ENCODE measurements at regions not wholly inside any gene's neighbourhood (a gene's known extent, or its start where the extent isn't known, plus 50 kb on each side); places are given as distances from the start of the nearest gene placed in this dataset.

- no peak for DNase-seq
Measured at GRCh38 chr9:107933516-107933915, 443.9 kb upstream of the KLF4 start.

- DNase-seq, result no peak
Measured at GRCh38 chr9:107933097-107933496, 443.5 kb upstream of the KLF4 start.

GRCh38 chr9:107932601-107933000, 443.0 kb upstream of the KLF4 start:
- no peak for DNase-seq

- DNase-seq, result no peak
Measured at GRCh38 chr9:107932046-107932445, 442.5 kb upstream of the KLF4 start.

GRCh38 chr9:107931071-107931715, 441.6 kb upstream of the KLF4 start:
- DNase-seq, result no peak

- DNase-seq, result no peak
Measured at GRCh38 chr9:107929443-107929842, 439.9 kb upstream of the KLF4 start.

- no peak for DNase-seq
Measured at GRCh38 chr9:107928701-107929371, 439.3 kb upstream of the KLF4 start.

- no peak for DNase-seq
Measured at GRCh38 chr9:107927276-107927675, 437.7 kb upstream of the KLF4 start.

GRCh38 chr9:107925749-107926297, 436.3 kb upstream of the KLF4 start:
- DNase-seq, result no peak

GRCh38 chr9:107922260-107922659, 432.7 kb upstream of the KLF4 start:
- DNase-seq, result no peak

- DNase-seq, result no peak
Measured at GRCh38 chr9:107919263-107919662, 429.7 kb upstream of the KLF4 start.

- no peak for DNase-seq
Measured at GRCh38 chr9:107918749-107919148, 429.2 kb upstream of the KLF4 start.

GRCh38 chr9:107914151-107914550, 424.6 kb upstream of the KLF4 start:
- DNase-seq, result no peak

- DNase-seq, result no peak
Measured at GRCh38 chr9:107907715-107908114, 418.1 kb upstream of the KLF4 start.

- no peak for DNase-seq
Measured at GRCh38 chr9:107907255-107907654, 417.7 kb upstream of the KLF4 start.

GRCh38 chr9:107906074-107906473, 416.5 kb upstream of the KLF4 start:
- no peak for DNase-seq

GRCh38 chr9:107905308-107906020, 415.9 kb upstream of the KLF4 start:
- DNase-seq, result no peak

- no peak for DNase-seq
Measured at GRCh38 chr9:107899961-107900330, 410.4 kb upstream of the KLF4 start.

- no peak for DNase-seq
Measured at GRCh38 chr9:107898761-107899160, 409.2 kb upstream of the KLF4 start.

GRCh38 chr9:107896544-107896943, 407.0 kb upstream of the KLF4 start:
- DNase-seq, result no peak

GRCh38 chr9:107895501-107896001, 406.0 kb upstream of the KLF4 start:
- DNase-seq, result no peak

GRCh38 chr9:107894572-107895261, 405.1 kb upstream of the KLF4 start:
- DNase-seq, result no peak

- no peak for DNase-seq
Measured at GRCh38 chr9:107890921-107891465, 401.4 kb upstream of the KLF4 start.
